ENCODE measurements at regions not wholly inside any gene's neighbourhood (a gene's known extent, or its start where the extent isn't known, plus 50 kb on each side); places are given as distances from the start of the nearest gene placed in this dataset.

- DNase-seq (ENCODE audit: low read depth), result no peak
Measured at GRCh38 chr11:116473206-116473769, 299.5 kb downstream of the BUD13 start.

GRCh38 chr11:116472651-116473050 lies 300.1 kb downstream of the BUD13 start:
- DNase-seq (ENCODE audit: low read depth), result no peak

- no peak for DNase-seq (ENCODE audit: low read depth)
Measured at GRCh38 chr11:116471608-116472256, 301.1 kb downstream of the BUD13 start.

GRCh38 chr11:116468699-116469098 lies 304.1 kb downstream of the BUD13 start:
- DNase-seq (ENCODE audit: low read depth), result no peak

- DNase-seq (ENCODE audit: low read depth), result no peak
Measured at GRCh38 chr11:116467823-116468222, 305.0 kb downstream of the BUD13 start.

GRCh38 chr11:116466801-116467200 lies 306.0 kb downstream of the BUD13 start:
- no peak for DNase-seq (ENCODE audit: low read depth)

- no peak for DNase-seq (ENCODE audit: low read depth)
Measured at GRCh38 chr11:116466191-116466590, 306.6 kb downstream of the BUD13 start.

- DNase-seq (ENCODE audit: low read depth), result no peak
Measured at GRCh38 chr11:116465056-116465455, 307.7 kb downstream of the BUD13 start.

- DNase-seq (ENCODE audit: low read depth), result no peak
Measured at GRCh38 chr11:116461789-116462188, 311.0 kb downstream of the BUD13 start.

- no peak for DNase-seq (ENCODE audit: low read depth)
Measured at GRCh38 chr11:116460156-116460920, 312.4 kb downstream of the BUD13 start.

GRCh38 chr11:116459185-116460045 lies 313.4 kb downstream of the BUD13 start:
- no peak for DNase-seq (ENCODE audit: low read depth)

GRCh38 chr11:116458546-116458945 lies 314.2 kb downstream of the BUD13 start:
- DNase-seq (ENCODE audit: low read depth), result no peak

GRCh38 chr11:116457336-116458007 lies 315.3 kb downstream of the BUD13 start:
- DNase-seq (ENCODE audit: low read depth), result no peak

GRCh38 chr11:116454951-116455350 lies 317.8 kb downstream of the BUD13 start:
- no peak for DNase-seq (ENCODE audit: low read depth)

- DNase-seq (ENCODE audit: low read depth), result no peak
Measured at GRCh38 chr11:116454020-116454645, 318.7 kb downstream of the BUD13 start.

GRCh38 chr11:116452461-116452860 lies 320.3 kb downstream of the BUD13 start:
- no peak for DNase-seq (ENCODE audit: low read depth)

- DNase-seq (ENCODE audit: low read depth), result no peak
Measured at GRCh38 chr11:116449522-116449921, 323.3 kb downstream of the BUD13 start.

GRCh38 chr11:116446048-116446941 lies 326.5 kb downstream of the BUD13 start:
- DNase-seq (ENCODE audit: low read depth), result no peak

GRCh38 chr11:116445108-116446047 lies 327.4 kb downstream of the BUD13 start:
- DNase-seq (ENCODE audit: low read depth), result no peak

Measured in activated T-cell treated with anti-CD3 and anti-CD28 coated beads for 24 hours (primary cell).